ENCODE measurements at regions not wholly inside any gene's neighbourhood (a gene's known extent, or its start where the extent isn't known, plus 50 kb on each side); places are given as distances from the start of the nearest gene placed in this dataset.

DNA sequence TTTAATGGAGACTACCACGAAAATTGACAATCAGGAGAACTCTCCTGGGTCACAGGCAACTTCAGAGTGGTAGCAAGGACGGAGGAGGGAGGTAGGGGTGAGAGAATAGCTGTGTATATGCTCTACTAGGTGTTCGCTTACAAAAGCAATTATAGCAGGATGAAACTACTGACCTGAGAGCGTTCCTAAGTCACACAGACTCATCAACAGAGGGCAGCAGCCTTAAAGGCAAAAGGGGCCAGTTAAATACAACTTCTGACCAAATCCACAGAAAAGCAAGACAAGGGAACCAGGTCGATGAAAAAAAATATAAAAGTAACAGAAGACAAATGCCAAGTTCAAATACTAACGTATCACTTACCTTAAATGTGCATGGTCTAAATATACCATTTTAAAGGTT is 894.6 kb downstream of the PLOD2 start:
- no peaks in the 10 kb centered on the region for H3K9me2 ChIP-seq (ENCODE audit: low read depth, low read length)
- no peak overlapping the region for H3K4me2 ChIP-seq (ENCODE audit: low read length)
- H3F3A ChIP-seq (ENCODE audit: insufficient read depth, low read length): no peaks in the 10 kb centered on the region
- no peak overlapping the region for H3K27ac ChIP-seq (ENCODE audit: low read depth, low read length, poor library complexity, severe bottlenecking)
- H3K4me1 ChIP-seq (ENCODE audit: insufficient read depth, low read length, severe bottlenecking): no peaks in the 10 kb centered on the region
- TF ChIP-seq, protein P1, sequence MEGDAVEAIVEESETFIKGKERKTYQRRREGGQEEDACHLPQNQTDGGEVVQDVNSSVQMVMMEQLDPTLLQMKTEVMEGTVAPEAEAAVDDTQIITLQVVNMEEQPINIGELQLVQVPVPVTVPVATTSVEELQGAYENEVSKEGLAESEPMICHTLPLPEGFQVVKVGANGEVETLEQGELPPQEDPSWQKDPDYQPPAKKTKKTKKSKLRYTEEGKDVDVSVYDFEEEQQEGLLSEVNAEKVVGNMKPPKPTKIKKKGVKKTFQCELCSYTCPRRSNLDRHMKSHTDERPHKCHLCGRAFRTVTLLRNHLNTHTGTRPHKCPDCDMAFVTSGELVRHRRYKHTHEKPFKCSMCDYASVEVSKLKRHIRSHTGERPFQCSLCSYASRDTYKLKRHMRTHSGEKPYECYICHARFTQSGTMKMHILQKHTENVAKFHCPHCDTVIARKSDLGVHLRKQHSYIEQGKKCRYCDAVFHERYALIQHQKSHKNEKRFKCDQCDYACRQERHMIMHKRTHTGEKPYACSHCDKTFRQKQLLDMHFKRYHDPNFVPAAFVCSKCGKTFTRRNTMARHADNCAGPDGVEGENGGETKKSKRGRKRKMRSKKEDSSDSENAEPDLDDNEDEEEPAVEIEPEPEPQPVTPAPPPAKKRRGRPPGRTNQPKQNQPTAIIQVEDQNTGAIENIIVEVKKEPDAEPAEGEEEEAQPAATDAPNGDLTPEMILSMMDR (IDR thresholded peaks at IDR 0.05; ENCODE audit: low read length): no peak
- no peak for TF ChIP-seq EZH2 (IDR thresholded peaks at IDR 0.05; ENCODE audit: borderline replicate concordance, low read length)
- no peaks in the 10 kb centered on the region for H3K9me3 ChIP-seq (ENCODE audit: low read length)
- no peak overlapping the region for H2AFZ ChIP-seq (ENCODE audit: low read length)
- H3K9ac ChIP-seq (ENCODE audit: low read length): no peak overlapping the region
- H4K20me1 ChIP-seq (ENCODE audit: insufficient read depth, low read length): no peaks in the 10 kb centered on the region
- no peak overlapping the region for H3K4me3 ChIP-seq (ENCODE audit: low read depth, low read length, poor library complexity, severe bottlenecking)
- H3K27me3 ChIP-seq (ENCODE audit: insufficient read depth, low read length): no peaks in the 10 kb centered on the region
- no peaks in the 10 kb centered on the region for H3K79me2 ChIP-seq (ENCODE audit: insufficient read depth, low read length)
- no peaks in the 10 kb centered on the region for H3K36me3 ChIP-seq (ENCODE audit: insufficient read depth, low read length)

GRCh38 chr3:145269106-145269505 is 891.9 kb downstream of the PLOD2 start:
- H3K27me3 ChIP-seq (ENCODE audit: insufficient read depth, low read length): no peaks in the 10 kb centered on the region
- no peaks in the 10 kb centered on the region for H3K9me3 ChIP-seq (ENCODE audit: low read length)
- no peak overlapping the region for H3K4me2 ChIP-seq (ENCODE audit: low read length)
- H2AFZ ChIP-seq (ENCODE audit: low read length): no peak overlapping the region
- no peaks in the 10 kb centered on the region for H3K9me2 ChIP-seq (ENCODE audit: low read depth, low read length)
- no peak overlapping the region for H3K27ac ChIP-seq (ENCODE audit: low read depth, low read length, poor library complexity, severe bottlenecking)
- no peaks in the 10 kb centered on the region for H3K36me3 ChIP-seq (ENCODE audit: insufficient read depth, low read length)
- TF ChIP-seq, protein P1 (IDR thresholded peaks at IDR 0.05; ENCODE audit: low read length): no peak
- no peak for TF ChIP-seq EZH2 (IDR thresholded peaks at IDR 0.05; ENCODE audit: borderline replicate concordance, low read length)
- no peaks in the 10 kb centered on the region for H3F3A ChIP-seq (ENCODE audit: insufficient read depth, low read length)
- no peak overlapping the region for H3K9ac ChIP-seq (ENCODE audit: low read length)
- H3K4me3 ChIP-seq (ENCODE audit: low read depth, low read length, poor library complexity, severe bottlenecking): no peak overlapping the region
- H3K79me2 ChIP-seq (ENCODE audit: insufficient read depth, low read length): no peaks in the 10 kb centered on the region
- H4K20me1 ChIP-seq (ENCODE audit: insufficient read depth, low read length): no peaks in the 10 kb centered on the region
- no peaks in the 10 kb centered on the region for H3K4me1 ChIP-seq (ENCODE audit: insufficient read depth, low read length, severe bottlenecking)

- Histone ChIP-seq H3K4me2 (ENCODE audit: low read length) (no peak overlapping the region), H3K36me3 (ENCODE audit: insufficient read depth, low read length) (no peaks in the 10 kb centered on the region), H2AFZ (ENCODE audit: low read length) (no peak overlapping the region), H3F3A (ENCODE audit: insufficient read depth, low read length) (no peaks in the 10 kb centered on the region), H3K9ac (ENCODE audit: low read length) (no peak overlapping the region), H3K27me3 (ENCODE audit: insufficient read depth, low read length) (no peaks in the 10 kb centered on the region), H4K20me1 (ENCODE audit: insufficient read depth, low read length) (no peaks in the 10 kb centered on the region), H3K27ac (ENCODE audit: low read depth, low read length, poor library complexity, severe bottlenecking) (no peak overlapping the region), H3K9me2 (ENCODE audit: low read depth, low read length) (no peaks in the 10 kb centered on the region), H3K9me3 (ENCODE audit: low read length) (no peaks in the 10 kb centered on the region), H3K4me3 (ENCODE audit: low read depth, low read length, poor library complexity, severe bottlenecking) (no peak overlapping the region), H3K4me1 (ENCODE audit: insufficient read depth, low read length, severe bottlenecking) (no peaks in the 10 kb centered on the region), H3K79me2 (ENCODE audit: insufficient read depth, low read length) (no peaks in the 10 kb centered on the region)
- TF ChIP-seq, protein P1 (IDR thresholded peaks at IDR 0.05; ENCODE audit: low read length): no peak
- TF ChIP-seq EZH2 (IDR thresholded peaks at IDR 0.05; ENCODE audit: borderline replicate concordance, low read length): no peak
Observed at GRCh38 chr3:145272684-145273083, 888.3 kb downstream of the PLOD2 start.
